ENCODE measurements at regions not wholly inside any gene's neighbourhood (a gene's known extent, or its start where the extent isn't known, plus 50 kb on each side); places are given as distances from the start of the nearest gene placed in this dataset.

- TF ChIP-seq CTCF (IDR thresholded peaks at IDR 0.05 in 4 of 5, conservative IDR thresholded peaks at IDR 0.05 in 1 of 5): no peak
- no peak for TF ChIP-seq POLR2A (IDR thresholded peaks at IDR 0.05)
These were observed 101.2 kb upstream of the CTSC start for GRCh38 chr11:88438721-88439120.

All from gastrocnemius medialis (tissue), 4 donors.